H1 (cell line): ENCODE measurements at regions not wholly inside any gene's neighbourhood (a gene's known extent, or its start where the extent isn't known, plus 50 kb on each side); places are given as distances from the start of the nearest gene placed in this dataset.

Experiments used
- ASH2L ChIP-seq: fragments of 200-600, 300-600 bp; sonication (generic); IDR thresholded peaks from one replicate; pipeline ENCODE4 v1.7.1; 2017; ENCODE audit warnings: low read length
- CREB1 ChIP-seq: IDR thresholded peaks from 2 replicates; pipeline ENCODE4 v1.6.1; 2012; ENCODE audit warnings: inconsistent platforms
- EZH2 ChIP-seq: fragments of 200-600 bp; sonication (generic); IDR thresholded peaks from 2 replicates; pipeline ENCODE4 v1.7.1; 2012; ENCODE audit warnings: low read depth, mild to moderate bottlenecking, moderate library complexity, low read length, inconsistent platforms; ENCODE audit not compliant: severe bottlenecking
- GABPA ChIP-seq: IDR thresholded peaks from 2 replicates; pipeline ENCODE4 v1.6.1; 2011; ENCODE audit warnings: mild to moderate bottlenecking, low read length, moderate library complexity, borderline replicate concordance; ENCODE audit not compliant: insufficient read depth
- JUN ChIP-seq: IDR thresholded peaks from 2 replicates; pipeline ENCODE4 v1.6.1; 2011; ENCODE audit warnings: low read depth, mild to moderate bottlenecking, improper control_type of control experiment, low read length
- PHF8 ChIP-seq: fragments of 200-600 bp; sonication (generic); conservative IDR thresholded peaks from 2 replicates; pipeline ENCODE4 v1.7.1; 2012; ENCODE audit warnings: low read depth, mild to moderate bottlenecking, inconsistent platforms, low read length, moderate library complexity
- RAD21 ChIP-seq, 2 experiments: IDR thresholded peaks in 1 of 2; conservative IDR thresholded peaks in 1 of 2; 2 replicates each; pipeline ENCODE4 v1.6.1; 2011; ENCODE audit warnings: low read depth in 2 of 2, low read length in 2 of 2, improper control_type of control experiment in 1 of 2, inconsistent platforms in 1 of 2, mild to moderate bottlenecking in 1 of 2, moderate library complexity in 1 of 2
- SP1 ChIP-seq: IDR thresholded peaks from 2 replicates; pipeline ENCODE4 v1.6.1; 2011; ENCODE audit warnings: low read depth, low read length
- YY1 ChIP-seq: IDR thresholded peaks from 2 replicates; pipeline ENCODE4 v1.6.1; 2011; ENCODE audit warnings: low read depth, mild to moderate bottlenecking, low read length
- ZNF274 ChIP-seq: IDR thresholded peaks from 2 replicates; pipeline ENCODE4 v1.7.0; 2012; ENCODE audit warnings: low read length, borderline replicate concordance; ENCODE audit errors: extremely low read depth
- TF ChIP-seq, protein P1 (sequence below), 3 experiments: IDR thresholded peaks; 1 replicate in 2 of 3; 2 replicates in 1 of 3; pipeline versions ENCODE4 v1.5.1 to v1.6.1; 2011; ENCODE audit warnings: low read length in 3 of 3, mild to moderate bottlenecking in 3 of 3, inconsistent platforms in 2 of 3, low read depth in 1 of 3, moderate library complexity in 1 of 3; ENCODE audit not compliant: insufficient read depth in 1 of 3; ENCODE audit errors: control extremely low read depth in 1 of 3
- TF ChIP-seq, protein P2 (sequence below): IDR thresholded peaks from 2 replicates; pipeline ENCODE4 v1.6.1; 2011; ENCODE audit warnings: low read length, improper control_type of control experiment
- TF ChIP-seq, protein P3 (sequence below): IDR thresholded peaks from 2 replicates; pipeline ENCODE4 v1.6.1; 2012; ENCODE audit warnings: inconsistent platforms

DNA sequence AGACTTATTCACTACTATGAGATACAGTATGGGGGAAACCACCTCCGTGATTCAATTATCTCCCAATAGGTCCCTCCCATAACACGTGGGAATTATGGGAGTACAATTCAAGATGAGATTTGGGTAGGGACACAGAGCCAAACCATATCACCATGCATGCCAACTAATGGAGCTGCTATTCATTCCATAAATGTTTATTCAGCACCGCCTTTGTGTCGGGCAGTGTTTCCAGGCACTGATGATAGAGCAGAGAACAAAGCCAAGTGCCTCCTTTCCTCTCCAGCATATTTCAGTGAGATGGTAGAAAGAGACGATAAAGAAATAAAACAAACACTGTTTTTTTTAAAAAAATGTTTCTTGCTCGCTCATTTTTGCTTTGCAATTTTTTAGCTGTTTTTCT, 295.9 kb upstream of the FOXK1 start:
- TF ChIP-seq GABPA = no peak
- TF ChIP-seq, protein P1, sequence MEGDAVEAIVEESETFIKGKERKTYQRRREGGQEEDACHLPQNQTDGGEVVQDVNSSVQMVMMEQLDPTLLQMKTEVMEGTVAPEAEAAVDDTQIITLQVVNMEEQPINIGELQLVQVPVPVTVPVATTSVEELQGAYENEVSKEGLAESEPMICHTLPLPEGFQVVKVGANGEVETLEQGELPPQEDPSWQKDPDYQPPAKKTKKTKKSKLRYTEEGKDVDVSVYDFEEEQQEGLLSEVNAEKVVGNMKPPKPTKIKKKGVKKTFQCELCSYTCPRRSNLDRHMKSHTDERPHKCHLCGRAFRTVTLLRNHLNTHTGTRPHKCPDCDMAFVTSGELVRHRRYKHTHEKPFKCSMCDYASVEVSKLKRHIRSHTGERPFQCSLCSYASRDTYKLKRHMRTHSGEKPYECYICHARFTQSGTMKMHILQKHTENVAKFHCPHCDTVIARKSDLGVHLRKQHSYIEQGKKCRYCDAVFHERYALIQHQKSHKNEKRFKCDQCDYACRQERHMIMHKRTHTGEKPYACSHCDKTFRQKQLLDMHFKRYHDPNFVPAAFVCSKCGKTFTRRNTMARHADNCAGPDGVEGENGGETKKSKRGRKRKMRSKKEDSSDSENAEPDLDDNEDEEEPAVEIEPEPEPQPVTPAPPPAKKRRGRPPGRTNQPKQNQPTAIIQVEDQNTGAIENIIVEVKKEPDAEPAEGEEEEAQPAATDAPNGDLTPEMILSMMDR (IDR thresholded peaks at IDR 0.05; ENCODE audit: control extremely low read depth in 1 of 3, insufficient read depth in 1 of 3, low read depth in 1 of 3, low read length in 3 of 3) = no peak
- TF ChIP-seq PHF8 = no peak
- no peak for TF ChIP-seq YY1
- TF ChIP-seq ZNF274 = no peak
- TF ChIP-seq CREB1 = no peak
- TF ChIP-seq, protein P2, sequence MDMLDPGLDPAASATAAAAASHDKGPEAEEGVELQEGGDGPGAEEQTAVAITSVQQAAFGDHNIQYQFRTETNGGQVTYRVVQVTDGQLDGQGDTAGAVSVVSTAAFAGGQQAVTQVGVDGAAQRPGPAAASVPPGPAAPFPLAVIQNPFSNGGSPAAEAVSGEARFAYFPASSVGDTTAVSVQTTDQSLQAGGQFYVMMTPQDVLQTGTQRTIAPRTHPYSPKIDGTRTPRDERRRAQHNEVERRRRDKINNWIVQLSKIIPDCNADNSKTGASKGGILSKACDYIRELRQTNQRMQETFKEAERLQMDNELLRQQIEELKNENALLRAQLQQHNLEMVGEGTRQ = no peak
- no peak for TF ChIP-seq EZH2
- TF ChIP-seq RAD21 (IDR thresholded peaks at IDR 0.05 in 1 of 2, conservative IDR thresholded peaks at IDR 0.05 in 1 of 2; ENCODE audit: low read depth in 2 of 2, low read length in 2 of 2) = no peak
- TF ChIP-seq SP1 = no peak
- no peak for TF ChIP-seq ASH2L
- TF ChIP-seq, protein P3, sequence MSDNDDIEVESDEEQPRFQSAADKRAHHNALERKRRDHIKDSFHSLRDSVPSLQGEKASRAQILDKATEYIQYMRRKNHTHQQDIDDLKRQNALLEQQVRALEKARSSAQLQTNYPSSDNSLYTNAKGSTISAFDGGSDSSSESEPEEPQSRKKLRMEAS = no peak
- no peak for TF ChIP-seq JUN
